ENCODE measurements at regions not wholly inside any gene's neighbourhood (a gene's known extent, or its start where the extent isn't known, plus 50 kb on each side); places are given as distances from the start of the nearest gene placed in this dataset.

GRCh38 chr1:165056914-165057313, 299.6 kb downstream of the LMX1A start:
- TF ChIP-seq, protein P1, sequence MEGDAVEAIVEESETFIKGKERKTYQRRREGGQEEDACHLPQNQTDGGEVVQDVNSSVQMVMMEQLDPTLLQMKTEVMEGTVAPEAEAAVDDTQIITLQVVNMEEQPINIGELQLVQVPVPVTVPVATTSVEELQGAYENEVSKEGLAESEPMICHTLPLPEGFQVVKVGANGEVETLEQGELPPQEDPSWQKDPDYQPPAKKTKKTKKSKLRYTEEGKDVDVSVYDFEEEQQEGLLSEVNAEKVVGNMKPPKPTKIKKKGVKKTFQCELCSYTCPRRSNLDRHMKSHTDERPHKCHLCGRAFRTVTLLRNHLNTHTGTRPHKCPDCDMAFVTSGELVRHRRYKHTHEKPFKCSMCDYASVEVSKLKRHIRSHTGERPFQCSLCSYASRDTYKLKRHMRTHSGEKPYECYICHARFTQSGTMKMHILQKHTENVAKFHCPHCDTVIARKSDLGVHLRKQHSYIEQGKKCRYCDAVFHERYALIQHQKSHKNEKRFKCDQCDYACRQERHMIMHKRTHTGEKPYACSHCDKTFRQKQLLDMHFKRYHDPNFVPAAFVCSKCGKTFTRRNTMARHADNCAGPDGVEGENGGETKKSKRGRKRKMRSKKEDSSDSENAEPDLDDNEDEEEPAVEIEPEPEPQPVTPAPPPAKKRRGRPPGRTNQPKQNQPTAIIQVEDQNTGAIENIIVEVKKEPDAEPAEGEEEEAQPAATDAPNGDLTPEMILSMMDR (conservative IDR thresholded peaks at IDR 0.05; ENCODE audit: low read depth in 2 of 2) = no peak
- TF ChIP-seq EZH2phosphoT487 (IDR thresholded peaks at IDR 0.05; ENCODE audit: unreplicated experiment) (no peak), JUNB (IDR thresholded peaks at IDR 0.05; ENCODE audit: unreplicated experiment) (no peak), POLR2AphosphoS5 (IDR thresholded peaks at IDR 0.05; ENCODE audit: low read depth) (no peak), REST (IDR thresholded peaks at IDR 0.05; ENCODE audit: unreplicated experiment) (no peak), EZH2 (IDR thresholded peaks at IDR 0.05; ENCODE audit: low read depth, unreplicated experiment) (no peak), CREB1 (CRISPR knock-in tag; IDR thresholded peaks at IDR 0.05; ENCODE audit: low read depth) (no peak), STAT1 (IDR thresholded peaks at IDR 0.05; ENCODE audit: unreplicated experiment) (no peak), ZNF114 (CRISPR knock-in tag; IDR thresholded peaks at IDR 0.05) (no peak), NANOG (IDR thresholded peaks at IDR 0.05; ENCODE audit: borderline replicate concordance) (no peak), ZNF331 (CRISPR knock-in tag; IDR thresholded peaks at IDR 0.05; ENCODE audit: low read depth) (no peak), ZNF462 (CRISPR knock-in tag; IDR thresholded peaks at IDR 0.05) (no peak)
- TF ChIP-seq, protein P2, sequence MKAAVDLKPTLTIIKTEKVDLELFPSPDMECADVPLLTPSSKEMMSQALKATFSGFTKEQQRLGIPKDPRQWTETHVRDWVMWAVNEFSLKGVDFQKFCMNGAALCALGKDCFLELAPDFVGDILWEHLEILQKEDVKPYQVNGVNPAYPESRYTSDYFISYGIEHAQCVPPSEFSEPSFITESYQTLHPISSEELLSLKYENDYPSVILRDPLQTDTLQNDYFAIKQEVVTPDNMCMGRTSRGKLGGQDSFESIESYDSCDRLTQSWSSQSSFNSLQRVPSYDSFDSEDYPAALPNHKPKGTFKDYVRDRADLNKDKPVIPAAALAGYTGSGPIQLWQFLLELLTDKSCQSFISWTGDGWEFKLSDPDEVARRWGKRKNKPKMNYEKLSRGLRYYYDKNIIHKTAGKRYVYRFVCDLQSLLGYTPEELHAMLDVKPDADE (IDR thresholded peaks at IDR 0.05) = no peak

Measured in GM23338 (cell line).